HEK293 (cell line): ENCODE measurements at regions not wholly inside any gene's neighbourhood (a gene's known extent, or its start where the extent isn't known, plus 50 kb on each side); places are given as distances from the start of the nearest gene placed in this dataset.

Experiments
- CTCF ChIA-PET: fragments of 350-600 bp; formaldehyde crosslinking; extraction: SDS; loops from one replicate; lab custom pipeline; 2021; ENCODE audit warnings: antibody characterized with exemption; lab: Yijun Ruan, JAX
- POLR2A ChIA-PET: fragments of 300-600 bp; formaldehyde crosslinking; extraction: SDS; loops from one replicate; lab custom pipeline; 2020; ENCODE audit warnings: antibody characterized with exemption, inconsistent platforms; lab: Yijun Ruan, JAX
- H3K27ac ChIP-seq: fragments of 200-500 bp; sonication (Bioruptor generic); 2 replicates; pipeline ENCODE4 v1.5.1; 2014; ENCODE audit warnings: low read depth, low read length, control low read depth, inconsistent platforms; ENCODE audit errors: extremely low read depth
- H3K36me3 ChIP-seq, 2 experiments: fragments of 200-500 bp in 1 of 2; sonication (Bioruptor generic) in 1 of 2; 1 replicate in 1 of 2; 2 replicates in 1 of 2; pipeline ENCODE4 v1.5.1; 2014 to 2017; ENCODE audit warnings: inconsistent platforms in 2 of 2, low read length in 2 of 2; ENCODE audit not compliant: control insufficient read depth in 2 of 2, insufficient read depth in 1 of 2
- H3K4me1 ChIP-seq: fragments of 200-500 bp; sonication (Bioruptor generic); 2 replicates; pipeline ENCODE4 v1.5.1; 2014; ENCODE audit warnings: mild to moderate bottlenecking, low read length, inconsistent platforms; ENCODE audit not compliant: control insufficient read depth, insufficient read depth
- H3K4me3 ChIP-seq: 2 replicates; pipeline ENCODE4 v1.5.1; 2011; ENCODE audit warnings: low read depth, mild to moderate bottlenecking, control low read depth, low read length, moderate library complexity
- H3K9me3 ChIP-seq: fragments of 200-500 bp; sonication (Bioruptor generic); 2 replicates; pipeline ENCODE4 v1.5.1; 2014; ENCODE audit warnings: low read depth, low read length, inconsistent platforms; ENCODE audit not compliant: control insufficient read depth, insufficient read depth
- HOXD13 ChIP-seq: sonication (generic); formaldehyde crosslinking; IDR thresholded peaks from 2 replicates; pipeline ENCODE4 v1.8.0; 2022; ENCODE audit warnings: missing genetic modification reagents, borderline replicate concordance
- INSM2 ChIP-seq: fragments of 450-650 bp; formaldehyde crosslinking; IDR thresholded peaks from 2 replicates; pipeline ENCODE4 v1.5.1; 2016; ENCODE audit warnings: missing biosample characterization, missing genetic modification characterization
- MZF1 ChIP-seq: fragments of 450-650 bp; formaldehyde crosslinking; IDR thresholded peaks from 2 replicates; pipeline ENCODE4 v1.5.1; 2017; ENCODE audit warnings: missing biosample characterization, missing genetic modification characterization, borderline replicate concordance
- PRDM10 ChIP-seq: fragments of 450-650 bp; formaldehyde crosslinking; IDR thresholded peaks from 2 replicates; pipeline ENCODE4 v1.5.1; 2016; ENCODE audit warnings: missing biosample characterization, missing genetic modification characterization
- PRDM6 ChIP-seq: fragments of 450-650 bp; formaldehyde crosslinking; IDR thresholded peaks from 2 replicates; pipeline ENCODE4 v1.5.1; 2017; ENCODE audit warnings: missing biosample characterization, missing genetic modification characterization
- ZBTB44 ChIP-seq: fragments of 450-650 bp; IDR thresholded peaks from 2 replicates; pipeline ENCODE4 v1.5.1; 2018; ENCODE audit warnings: missing biosample characterization, mild to moderate bottlenecking, missing genetic modification characterization
- ZBTB7A ChIP-seq: fragments of 450-650 bp; formaldehyde crosslinking; IDR thresholded peaks from 2 replicates; pipeline ENCODE4 v1.5.1; 2016; ENCODE audit warnings: low read depth, missing biosample characterization, missing genetic modification characterization
- ZBTB8A ChIP-seq: fragments of 450-650 bp; formaldehyde crosslinking; IDR thresholded peaks from 2 replicates; pipeline ENCODE4 v1.5.1; 2016; ENCODE audit warnings: missing biosample characterization, missing genetic modification characterization
- ZNF175 ChIP-seq: fragments of 450-650 bp; formaldehyde crosslinking; IDR thresholded peaks from 2 replicates; pipeline ENCODE4 v1.5.1; 2016; ENCODE audit warnings: missing biosample characterization, missing genetic modification characterization
- ZNF416 ChIP-seq: fragments of 450-650 bp; formaldehyde crosslinking; IDR thresholded peaks from 2 replicates; pipeline ENCODE4 v1.5.1; 2016; ENCODE audit warnings: missing biosample characterization, missing genetic modification characterization
- ZNF423 ChIP-seq: fragments of 450-650 bp; formaldehyde crosslinking; IDR thresholded peaks from 2 replicates; pipeline ENCODE4 v1.5.1; 2016; ENCODE audit warnings: missing biosample characterization, missing genetic modification characterization
- ZNF433 ChIP-seq: fragments of 450-650 bp; formaldehyde crosslinking; IDR thresholded peaks from 2 replicates; pipeline ENCODE4 v1.5.1; 2016; ENCODE audit warnings: missing biosample characterization, missing genetic modification characterization, low read depth
- ZNF518A ChIP-seq: fragments of 450-650 bp; formaldehyde crosslinking; conservative IDR thresholded peaks from 2 replicates; pipeline ENCODE4 v1.5.1; 2016; ENCODE audit warnings: low read depth, missing biosample characterization, missing genetic modification characterization
- ZNF571 ChIP-seq: fragments of 450-650 bp; formaldehyde crosslinking; IDR thresholded peaks from 2 replicates; pipeline ENCODE4 v1.5.0; 2017; ENCODE audit warnings: missing biosample characterization, missing genetic modification characterization
- ZNF677 ChIP-seq: fragments of 450-650 bp; IDR thresholded peaks from 2 replicates; pipeline ENCODE4 v1.5.0; 2018; ENCODE audit warnings: missing biosample characterization, mild to moderate bottlenecking, missing genetic modification characterization, moderate library complexity
- ZNF791 ChIP-seq: fragments of 450-650 bp; formaldehyde crosslinking; IDR thresholded peaks from 2 replicates; pipeline ENCODE4 v1.5.1; 2016; ENCODE audit warnings: missing biosample characterization, missing genetic modification characterization
- ZNF792 ChIP-seq: fragments of 450-650 bp; formaldehyde crosslinking; IDR thresholded peaks from 2 replicates; pipeline ENCODE4 v1.5.1; 2016; ENCODE audit warnings: missing biosample characterization, missing genetic modification characterization
- ZSCAN18 ChIP-seq: fragments of 450-650 bp; formaldehyde crosslinking; IDR thresholded peaks from 2 replicates; pipeline ENCODE4 v1.5.1; 2016; ENCODE audit warnings: missing biosample characterization, missing genetic modification characterization
- ZSCAN4 ChIP-seq: fragments of 450-650 bp; formaldehyde crosslinking; IDR thresholded peaks from 2 replicates; pipeline ENCODE4 v1.5.1; 2017; ENCODE audit warnings: missing biosample characterization, missing genetic modification characterization
- ZXDB ChIP-seq: fragments of 450-650 bp; formaldehyde crosslinking; IDR thresholded peaks from 2 replicates; pipeline ENCODE4 v1.5.1; 2016; ENCODE audit warnings: missing biosample characterization, missing genetic modification characterization

- TF ChIP-seq ZNF518A (tag by site-specific recombination) (no peak), ZXDB (tag by site-specific recombination) (no peak), ZNF433 (tag by site-specific recombination) (no peak), ZNF175 (tag by site-specific recombination) (no peak), ZBTB8A (no peak), ZNF423 (tag by site-specific recombination) (no peak), ZNF677 (no peak), ZNF571 (tag by site-specific recombination) (no peak), ZBTB7A (tag by site-specific recombination) (no peak), ZNF792 (no peak), INSM2 (tag by site-specific recombination) (no peak)
These were observed 71.2 kb downstream of the ADM start (continued) for GRCh38 chr11:10376061-10376460.

- H3K36me3 ChIP-seq: no peaks in the 10 kb centered on the region
- H3K4me1 ChIP-seq: no peaks in the 10 kb centered on the region
- no peak overlapping the region for H3K4me3 ChIP-seq
- no peaks in the 10 kb centered on the region for H3K9me3 ChIP-seq
- POLR2A ChIA-PET: no interaction called here
- H3K27ac ChIP-seq: no peak overlapping the region
- CTCF ChIA-PET: interaction anchor here (0.7 kb wide), 1 partner anchor 13 kb away, joined by 3 read pairs; no protein-coding TSS in a partner anchor
- TF ChIP-seq PRDM10 (tag by site-specific recombination) (no peak), ZSCAN18 (tag by site-specific recombination) (no peak), PRDM6 (tag by site-specific recombination) (no peak), ZNF791 (tag by site-specific recombination) (no peak), ZNF433 (tag by site-specific recombination) (no peak), ZBTB44 (tag by site-specific recombination) (no peak), ZNF416 (tag by site-specific recombination) (no peak), MZF1 (no peak), ZSCAN4 (tag by site-specific recombination) (no peak), HOXD13 (CRISPR knock-in tag) (no peak)
These were observed 72.3 kb downstream of the ADM start for GRCh38 chr11:10377183-10377582.
